ENCODE measurements at regions not wholly inside any gene's neighbourhood (a gene's known extent, or its start where the extent isn't known, plus 50 kb on each side); places are given as distances from the start of the nearest gene placed in this dataset.

GRCh38 chr2:207419331-207419730 is 110.4 kb upstream of the CREB1 start (continued):
- TF ChIP-seq, protein P1, sequence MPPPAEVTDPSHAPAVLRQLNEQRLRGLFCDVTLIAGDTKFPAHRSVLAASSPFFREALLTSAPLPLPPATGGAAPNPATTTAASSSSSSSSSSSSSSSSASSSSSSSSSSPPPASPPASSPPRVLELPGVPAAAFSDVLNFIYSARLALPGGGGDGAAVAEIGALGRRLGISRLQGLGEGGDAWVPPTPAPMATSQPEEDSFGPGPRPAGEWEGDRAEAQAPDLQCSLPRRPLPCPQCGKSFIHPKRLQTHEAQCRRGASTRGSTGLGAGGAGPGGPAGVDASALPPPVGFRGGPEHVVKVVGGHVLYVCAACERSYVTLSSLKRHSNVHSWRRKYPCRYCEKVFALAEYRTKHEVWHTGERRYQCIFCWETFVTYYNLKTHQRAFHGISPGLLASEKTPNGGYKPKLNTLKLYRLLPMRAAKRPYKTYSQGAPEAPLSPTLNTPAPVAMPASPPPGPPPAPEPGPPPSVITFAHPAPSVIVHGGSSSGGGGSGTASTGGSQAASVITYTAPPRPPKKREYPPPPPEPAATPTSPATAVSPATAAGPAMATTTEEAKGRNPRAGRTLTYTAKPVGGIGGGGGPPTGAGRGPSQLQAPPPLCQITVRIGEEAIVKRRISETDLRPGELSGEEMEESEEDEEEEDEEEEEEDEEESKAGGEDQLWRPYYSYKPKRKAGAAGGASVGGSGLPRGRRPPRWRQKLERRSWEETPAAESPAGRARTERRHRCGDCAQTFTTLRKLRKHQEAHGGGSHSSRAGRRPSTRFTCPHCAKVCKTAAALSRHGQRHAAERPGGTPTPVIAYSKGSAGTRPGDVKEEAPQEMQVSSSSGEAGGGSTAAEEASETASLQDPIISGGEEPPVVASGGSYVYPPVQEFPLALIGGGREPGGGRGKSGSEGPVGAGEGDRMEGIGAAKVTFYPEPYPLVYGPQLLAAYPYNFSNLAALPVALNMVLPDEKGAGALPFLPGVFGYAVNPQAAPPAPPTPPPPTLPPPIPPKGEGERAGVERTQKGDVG (CRISPR knock-in tag; IDR thresholded peaks at IDR 0.05) = no peak

DNA sequence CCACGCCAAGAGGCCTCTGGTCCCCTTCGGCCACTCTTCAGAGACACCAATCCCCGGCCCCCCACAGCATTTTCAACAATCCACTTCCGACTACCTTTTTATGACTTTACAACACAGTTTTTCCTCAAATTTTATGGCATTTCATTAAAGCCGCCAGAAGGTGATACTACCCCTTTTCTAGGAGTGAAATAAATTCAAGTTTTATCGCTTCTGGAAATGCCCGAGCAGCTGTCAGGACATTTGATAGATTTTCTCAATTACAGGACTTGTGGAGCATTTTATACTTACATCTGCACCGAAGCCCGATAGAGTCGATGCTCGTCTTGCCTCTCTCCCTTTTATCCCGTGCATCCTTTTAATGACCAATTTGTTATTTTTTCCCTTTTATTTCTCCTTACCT is 108.1 kb upstream of the CREB1 start:
- DNase-seq (ENCODE audit: low read depth, low spot score) = no peak
- BruUV-seq (replicated peaks) = no TSS peak
- Histone ChIP-seq H3K4me1 (ENCODE audit: control insufficient read depth, insufficient read depth, low read length) (peaks cover 5% of the 10 kb centered on the region; the same call in 1 of the 2 replicates), H3K9ac (ENCODE audit: control insufficient read depth, insufficient read depth, low read length) (no peak overlapping the region), H4K20me1 (ENCODE audit: control insufficient read depth, insufficient read depth) (no peaks in the 10 kb centered on the region), H3K4me2 (ENCODE audit: control insufficient read depth, insufficient read depth) (no peak overlapping the region), H2AFZ (ENCODE audit: control insufficient read depth, low read depth, low read length) (no peak overlapping the region), H3K27me3 (replicated peaks in 1 of 2; ENCODE audit: control insufficient read depth in 2 of 2, insufficient read depth in 2 of 2, low read length in 1 of 2) (no peaks in the 10 kb centered on the region), H3K36me3 (ENCODE audit: control insufficient read depth in 2 of 2, insufficient read depth in 2 of 2, low read length in 1 of 2) (no peaks in the 10 kb centered on the region), H3K79me2 (ENCODE audit: control insufficient read depth, insufficient read depth, low read length) (no peaks in the 10 kb centered on the region), H3K4me3 (no peak overlapping the region), H3K27ac (ENCODE audit: control insufficient read depth, insufficient read depth) (no peak overlapping the region), H3K9me3 (replicated peaks; ENCODE audit: control insufficient read depth, insufficient read depth, low read length) (peaks cover 9% of the 10 kb centered on the region)
- no peak for ATAC-seq
- in situ Hi-C loops (cut with MboI) = no loop called here
- 82% methylated on average over 12 of the region's 12 CpGs for WGBS (ENCODE audit: insufficient coverage, insufficient replicate concordance, low lambda C conversion rate, missing lambda C conversion rate)
- intact Hi-C loops (cut with micrococcal nuclease; ENCODE audit: unreplicated experiment) = no loop called here
- TF ChIP-seq, protein P2, sequence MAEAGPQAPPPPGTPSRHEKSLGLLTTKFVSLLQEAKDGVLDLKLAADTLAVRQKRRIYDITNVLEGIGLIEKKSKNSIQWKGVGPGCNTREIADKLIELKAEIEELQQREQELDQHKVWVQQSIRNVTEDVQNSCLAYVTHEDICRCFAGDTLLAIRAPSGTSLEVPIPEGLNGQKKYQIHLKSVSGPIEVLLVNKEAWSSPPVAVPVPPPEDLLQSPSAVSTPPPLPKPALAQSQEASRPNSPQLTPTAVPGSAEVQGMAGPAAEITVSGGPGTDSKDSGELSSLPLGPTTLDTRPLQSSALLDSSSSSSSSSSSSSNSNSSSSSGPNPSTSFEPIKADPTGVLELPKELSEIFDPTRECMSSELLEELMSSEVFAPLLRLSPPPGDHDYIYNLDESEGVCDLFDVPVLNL (IDR thresholded peaks at IDR 0.05; ENCODE audit: low read depth, low read length) = no peak
- TF ChIP-seq NR2F1 (conservative IDR thresholded peaks at IDR 0.05) = no peak
- no peak for TF ChIP-seq RELA (IDR thresholded peaks at IDR 0.05; ENCODE audit: borderline replicate concordance, partially characterized antibody)
- no peak for TF ChIP-seq TBL1XR1 (IDR thresholded peaks at IDR 0.05; ENCODE audit: low read depth, low read length)
- no peak for TF ChIP-seq KAT2A (conservative IDR thresholded peaks at IDR 0.05; ENCODE audit: control insufficient read depth, low read depth, low read length)
- TF ChIP-seq SUZ12 (IDR thresholded peaks at IDR 0.05; ENCODE audit: unreplicated experiment) = no peak
- TF ChIP-seq GABPA (IDR thresholded peaks at IDR 0.05; ENCODE audit: low read depth) = no peak
- no peak for TF ChIP-seq TCF12 (IDR thresholded peaks at IDR 0.05; ENCODE audit: low read depth, low read length)
- no peak for TF ChIP-seq ZBTB40 (IDR thresholded peaks at IDR 0.05; ENCODE audit: borderline replicate concordance)
- TF ChIP-seq STAT3 (IDR thresholded peaks at IDR 0.05; ENCODE audit: low read depth, low read length) = no peak
- TF ChIP-seq SMC3 (IDR thresholded peaks at IDR 0.05; ENCODE audit: borderline replicate concordance, low read length) = no peak
- no peak for TF ChIP-seq CBX3 (IDR thresholded peaks at IDR 0.05; ENCODE audit: borderline replicate concordance, low read depth)
- no peak for TF ChIP-seq MXI1 (IDR thresholded peaks at IDR 0.05; ENCODE audit: low read depth, low read length)
- no peak for TF ChIP-seq JUNB (IDR thresholded peaks at IDR 0.05)
- no peak for FAIRE-seq
- ChIA-PET SMC1A (ENCODE audit: uncharacterized antibody, unreplicated experiment) (no interaction called here), CTCF (no interaction called here), POLR2A (no interaction called here), RAD21 (ENCODE audit: unreplicated experiment) (no interaction called here)

Data from GM12878 (cell line).